ENCODE measurements at regions not wholly inside any gene's neighbourhood (a gene's known extent, or its start where the extent isn't known, plus 50 kb on each side); places are given as distances from the start of the nearest gene placed in this dataset.

DNA sequence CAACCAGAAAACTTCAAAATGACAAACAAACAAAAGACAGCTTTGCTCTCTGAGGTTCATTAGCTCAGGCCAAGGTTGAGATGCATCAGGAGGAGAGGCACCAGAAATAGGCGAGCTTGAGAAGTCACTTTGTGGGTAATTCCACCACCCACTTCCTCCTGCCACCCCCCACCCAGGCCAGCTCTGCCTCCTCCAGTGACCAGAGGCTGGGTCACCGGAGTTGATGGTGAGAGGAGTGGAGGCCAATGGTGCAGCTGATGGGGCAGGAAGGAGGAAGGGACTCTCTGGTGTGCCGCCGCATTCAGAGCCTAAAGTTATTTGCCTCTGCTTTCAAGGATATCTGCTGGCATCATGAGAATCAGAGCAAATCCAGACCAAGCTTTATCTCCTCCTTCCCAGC is 73.8 kb upstream of the ASTN2 start:
- H3F3A ChIP-seq (ENCODE audit: insufficient read depth, low read length): no peaks in the 10 kb centered on the region
- H3K27ac ChIP-seq (ENCODE audit: low read length): no peak overlapping the region
- no peak overlapping the region for H3K4me3 ChIP-seq (ENCODE audit: low read length)
- H3K4me2 ChIP-seq (ENCODE audit: low read depth, low read length): no peak overlapping the region
- DNase-seq: no peak
- no peaks in the 10 kb centered on the region for H3K9me3 ChIP-seq (replicated peaks; ENCODE audit: insufficient read depth, low read length)
- no peaks in the 10 kb centered on the region for H3K79me2 ChIP-seq (ENCODE audit: low read length)
- 0 out of 2 replicates have a peak, but pooled peaks cover 7% of the 10 kb centered on the region for H3K4me1 ChIP-seq (ENCODE audit: low read length)
- H3K9ac ChIP-seq (ENCODE audit: low read length): no peak overlapping the region
- no peaks in the 10 kb centered on the region for H3K27me3 ChIP-seq (replicated peaks; ENCODE audit: insufficient read depth, low read length)
- H3K36me3 ChIP-seq (replicated peaks; ENCODE audit: insufficient read depth, low read length): no peaks in the 10 kb centered on the region
- H3K9me2 ChIP-seq (replicated peaks; ENCODE audit: insufficient read depth, low read length): no peaks in the 10 kb centered on the region
- H2AFZ ChIP-seq (ENCODE audit: low read length): no peak overlapping the region
- H4K20me1 ChIP-seq (ENCODE audit: insufficient read depth, low read length): no peaks in the 10 kb centered on the region
- no peak for TF ChIP-seq EZH2 (optimal IDR thresholded peaks at IDR 0.05; ENCODE audit: low read depth, low read length)
- TF ChIP-seq, protein P1, sequence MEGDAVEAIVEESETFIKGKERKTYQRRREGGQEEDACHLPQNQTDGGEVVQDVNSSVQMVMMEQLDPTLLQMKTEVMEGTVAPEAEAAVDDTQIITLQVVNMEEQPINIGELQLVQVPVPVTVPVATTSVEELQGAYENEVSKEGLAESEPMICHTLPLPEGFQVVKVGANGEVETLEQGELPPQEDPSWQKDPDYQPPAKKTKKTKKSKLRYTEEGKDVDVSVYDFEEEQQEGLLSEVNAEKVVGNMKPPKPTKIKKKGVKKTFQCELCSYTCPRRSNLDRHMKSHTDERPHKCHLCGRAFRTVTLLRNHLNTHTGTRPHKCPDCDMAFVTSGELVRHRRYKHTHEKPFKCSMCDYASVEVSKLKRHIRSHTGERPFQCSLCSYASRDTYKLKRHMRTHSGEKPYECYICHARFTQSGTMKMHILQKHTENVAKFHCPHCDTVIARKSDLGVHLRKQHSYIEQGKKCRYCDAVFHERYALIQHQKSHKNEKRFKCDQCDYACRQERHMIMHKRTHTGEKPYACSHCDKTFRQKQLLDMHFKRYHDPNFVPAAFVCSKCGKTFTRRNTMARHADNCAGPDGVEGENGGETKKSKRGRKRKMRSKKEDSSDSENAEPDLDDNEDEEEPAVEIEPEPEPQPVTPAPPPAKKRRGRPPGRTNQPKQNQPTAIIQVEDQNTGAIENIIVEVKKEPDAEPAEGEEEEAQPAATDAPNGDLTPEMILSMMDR (IDR thresholded peaks at IDR 0.05; ENCODE audit: low read length): no peak
- no peak for TF ChIP-seq EZH2phosphoT487 (IDR thresholded peaks at IDR 0.05; ENCODE audit: low read length)

DNA sequence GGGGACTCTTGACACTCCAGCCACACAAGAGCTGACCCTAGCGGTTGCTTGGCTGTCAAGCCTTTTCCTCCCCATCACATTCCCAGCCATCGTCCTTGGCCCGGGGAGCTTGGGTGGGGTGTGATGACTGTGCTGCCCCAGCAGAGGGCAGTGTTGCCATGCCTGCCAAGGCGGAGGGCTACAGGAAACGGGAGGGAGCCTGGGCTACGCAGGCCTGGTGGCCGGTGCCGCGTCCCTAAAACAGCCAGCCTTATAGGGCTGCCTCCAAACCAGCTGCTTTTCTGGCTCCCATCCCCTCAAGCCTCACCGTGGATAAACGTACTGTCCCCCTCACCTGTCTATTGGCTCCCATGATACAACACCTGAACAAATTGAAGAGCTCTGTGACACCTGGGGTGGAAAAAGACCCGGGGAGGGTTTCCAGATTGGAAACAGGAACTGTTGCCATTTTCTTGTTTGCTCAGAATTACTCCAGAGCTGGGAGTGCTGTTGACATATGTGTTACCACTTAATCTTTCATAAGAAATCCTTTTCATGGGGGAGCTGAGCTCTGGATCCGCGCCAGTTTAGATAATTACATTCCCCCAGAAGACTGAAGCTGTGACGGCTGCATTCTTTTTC is 72.8 kb upstream of the ASTN2 start:
- peak overlapping the region; percentile 69 for H3K4me2 ChIP-seq (ENCODE audit: low read depth, low read length)

DNA sequence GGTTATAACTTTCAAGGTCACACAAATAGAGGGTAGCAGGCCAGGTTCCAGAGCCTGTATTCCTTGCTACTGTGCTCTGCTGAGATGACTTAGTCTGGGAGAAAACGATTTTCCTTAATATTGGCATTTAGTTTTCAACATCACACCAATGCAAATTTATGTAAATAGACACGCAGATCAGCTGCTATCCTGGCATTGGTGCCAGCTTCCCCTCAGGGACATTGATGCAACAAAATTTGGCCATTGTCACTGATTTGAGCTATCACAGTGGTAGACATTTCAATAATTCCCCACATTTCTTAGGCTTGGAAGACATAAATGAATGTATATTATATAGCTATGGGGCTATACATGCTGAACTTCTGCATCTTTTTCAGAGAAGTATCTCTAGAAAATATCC is 71.6 kb upstream of the ASTN2 start:
- Histone ChIP-seq H3K9me3 (replicated peaks; ENCODE audit: insufficient read depth, low read length) (no peaks in the 10 kb centered on the region), H3K27me3 (replicated peaks; ENCODE audit: insufficient read depth, low read length) (no peaks in the 10 kb centered on the region), H3K4me2 (ENCODE audit: low read depth, low read length) (no peak overlapping the region), H3F3A (ENCODE audit: insufficient read depth, low read length) (no peaks in the 10 kb centered on the region), H3K9me2 (replicated peaks; ENCODE audit: insufficient read depth, low read length) (no peaks in the 10 kb centered on the region), H3K4me3 (ENCODE audit: low read length) (no peak overlapping the region), H3K79me2 (ENCODE audit: low read length) (no peaks in the 10 kb centered on the region), H3K36me3 (replicated peaks; ENCODE audit: insufficient read depth, low read length) (no peaks in the 10 kb centered on the region), H3K4me1 (ENCODE audit: low read length) (0 out of 2 replicates have a peak, but pooled peaks cover 7% of the 10 kb centered on the region), H3K27ac (ENCODE audit: low read length) (no peak overlapping the region), H3K9ac (ENCODE audit: low read length) (no peak overlapping the region), H2AFZ (ENCODE audit: low read length) (no peak overlapping the region), H4K20me1 (ENCODE audit: insufficient read depth, low read length) (no peaks in the 10 kb centered on the region)
- TF ChIP-seq EZH2 (optimal IDR thresholded peaks at IDR 0.05; ENCODE audit: low read depth, low read length) (no peak), EZH2phosphoT487 (IDR thresholded peaks at IDR 0.05; ENCODE audit: low read length) (no peak)
- TF ChIP-seq, protein P1 (IDR thresholded peaks at IDR 0.05; ENCODE audit: low read length): no peak
- DNase-seq: no peak

More for the DNA sequence above, 72.8 kb upstream of the ASTN2 start:
- no peaks in the 10 kb centered on the region for H3K9me3 ChIP-seq (replicated peaks; ENCODE audit: insufficient read depth, low read length)
- peak overlapping the region; percentile 29; the same call in 1 of the 2 replicates for H3K4me3 ChIP-seq (ENCODE audit: low read length)
- H3K9ac ChIP-seq (ENCODE audit: low read length): no peak overlapping the region
- peak overlapping the region; percentile 85 for H2AFZ ChIP-seq (ENCODE audit: low read length)
- TF ChIP-seq, protein P1 (IDR thresholded peaks at IDR 0.05; ENCODE audit: low read length): peak; percentile 98
- no peak for TF ChIP-seq EZH2phosphoT487 (IDR thresholded peaks at IDR 0.05; ENCODE audit: low read length)
- peak; percentile 44 for DNase-seq
- no peaks in the 10 kb centered on the region for H3K9me2 ChIP-seq (replicated peaks; ENCODE audit: insufficient read depth, low read length)
- H4K20me1 ChIP-seq (ENCODE audit: insufficient read depth, low read length): no peaks in the 10 kb centered on the region
- H3K4me1 ChIP-seq (ENCODE audit: low read length): 0 out of 2 replicates have a peak, but pooled peaks cover 7% of the 10 kb centered on the region
- no peaks in the 10 kb centered on the region for H3K27me3 ChIP-seq (replicated peaks; ENCODE audit: insufficient read depth, low read length)
- H3K79me2 ChIP-seq (ENCODE audit: low read length): no peaks in the 10 kb centered on the region
- H3K27ac ChIP-seq (ENCODE audit: low read length): no peak overlapping the region
- H3F3A ChIP-seq (ENCODE audit: insufficient read depth, low read length): no peaks in the 10 kb centered on the region
- H3K36me3 ChIP-seq (replicated peaks; ENCODE audit: insufficient read depth, low read length): no peaks in the 10 kb centered on the region

Data from MM.1S (cell line).